Liver (tissue), 8 donors: ENCODE measurements at regions not wholly inside any gene's neighbourhood (a gene's known extent, or its start where the extent isn't known, plus 50 kb on each side); places are given as distances from the start of the nearest gene placed in this dataset.
A peak's percentile ranks its signal among the peaks of the same experiment; 100 is the strongest.

Experiments used
- DNase-seq: peaks from one replicate; pipeline ENCODE4 v3.0.0-alpha.2; 2017; ENCODE audit warnings: low spot score
- H3K27ac ChIP-seq, 2 donors: one replicate each; pipeline ENCODE4 v1.7.0; 2013; ENCODE audit warnings: inconsistent platforms in 2 of 2, low read length in 2 of 2, control low read depth in 1 of 2, low read depth in 1 of 2, mild to moderate bottlenecking in 1 of 2
- H3K27me3 ChIP-seq, 4 donors: one replicate each; pipeline versions ENCODE4 v1.6.1 to v1.7.0; 2013; ENCODE audit warnings: low read length in 3 of 4, inconsistent platforms in 1 of 4, mild to moderate bottlenecking in 1 of 4, moderate library complexity in 1 of 4; ENCODE audit not compliant: control insufficient read depth in 4 of 4, insufficient read depth in 4 of 4
- H3K36me3 ChIP-seq, 4 donors: one replicate each; pipeline versions ENCODE4 v1.6.1 to v1.7.0; 2013; ENCODE audit warnings: low read length in 3 of 4, mild to moderate bottlenecking in 3 of 4, low read depth in 1 of 4, moderate library complexity in 1 of 4; ENCODE audit not compliant: control insufficient read depth in 4 of 4, insufficient read depth in 3 of 4
- H3K4me1 ChIP-seq, 4 donors: one replicate each; pipeline versions ENCODE4 v1.6.1 to v1.7.0; 2013; ENCODE audit warnings: low read length in 3 of 4, mild to moderate bottlenecking in 3 of 4, moderate library complexity in 1 of 4; ENCODE audit not compliant: control insufficient read depth in 4 of 4, insufficient read depth in 4 of 4
- H3K4me3 ChIP-seq, 3 donors: one replicate each; pipeline versions ENCODE4 v1.6.1 to v1.7.0; 2013; ENCODE audit warnings: low read length in 3 of 3, control low read depth in 1 of 3, low read depth in 1 of 3, mild to moderate bottlenecking in 1 of 3
- H3K9ac ChIP-seq, 2 donors: one replicate each; pipeline ENCODE4 v1.7.0; 2013; ENCODE audit warnings: low read length in 2 of 2, mild to moderate bottlenecking in 2 of 2, moderate library complexity in 2 of 2, control low read depth in 1 of 2, low read depth in 1 of 2
- H3K9me3 ChIP-seq, 4 donors: one replicate each; pipeline versions ENCODE4 v1.6.1 to v1.7.0; 2013; ENCODE audit warnings: low read length in 3 of 4; ENCODE audit not compliant: control insufficient read depth in 4 of 4
- EGR1 ChIP-seq, 2 donors: IDR thresholded peaks; 2 replicates each; pipeline ENCODE4 v1.6.1; 2016 to 2018; ENCODE audit warnings: antibody characterized with exemption in 2 of 2, low read depth in 2 of 2
- FOXA1 ChIP-seq: IDR thresholded peaks from 2 replicates; pipeline ENCODE4 v1.6.1; 2016; ENCODE audit warnings: antibody characterized with exemption
- JUND ChIP-seq, 2 donors: IDR thresholded peaks; 2 replicates each; pipeline ENCODE4 v1.6.1; 2016; ENCODE audit warnings: antibody characterized with exemption in 2 of 2
- NR2F2 ChIP-seq: IDR thresholded peaks from 2 replicates; pipeline ENCODE4 v1.6.1; 2016; ENCODE audit warnings: antibody characterized with exemption
- TAF1 ChIP-seq: conservative IDR thresholded peaks from 2 replicates; pipeline ENCODE4 v1.6.1; 2016; ENCODE audit warnings: antibody characterized with exemption, mild to moderate bottlenecking
- WGBS: extraction: QIAGEN DNeasy Blood & Tissue Kit; methylation state at CpG from one replicate; pipeline ENCODE4 v1.1.7; 2013; 5-methylcytosine and 5-hydroxymethylcytosine counted together
- TF ChIP-seq, protein P1 (sequence below): IDR thresholded peaks from 2 replicates; pipeline ENCODE4 v1.6.1; 2016; ENCODE audit warnings: antibody characterized with exemption, mild to moderate bottlenecking
- TF ChIP-seq, protein P2 (sequence below): IDR thresholded peaks from 2 replicates; pipeline ENCODE4 v1.6.1; 2016; ENCODE audit warnings: antibody characterized with exemption
- TF ChIP-seq, protein P3 (sequence below): fragments of 150-350 bp; IDR thresholded peaks from 2 replicates; pipeline ENCODE4 v1.5.1; 2017; ENCODE audit warnings: improper control_type of control experiment, low read depth, low read length; ENCODE audit not compliant: missing input control
- donor health status: healthy.
- donor health status: healthy.
- donor health status: healthy.
- donor health status: healthy.
- donor health status: healthy.

DNA sequence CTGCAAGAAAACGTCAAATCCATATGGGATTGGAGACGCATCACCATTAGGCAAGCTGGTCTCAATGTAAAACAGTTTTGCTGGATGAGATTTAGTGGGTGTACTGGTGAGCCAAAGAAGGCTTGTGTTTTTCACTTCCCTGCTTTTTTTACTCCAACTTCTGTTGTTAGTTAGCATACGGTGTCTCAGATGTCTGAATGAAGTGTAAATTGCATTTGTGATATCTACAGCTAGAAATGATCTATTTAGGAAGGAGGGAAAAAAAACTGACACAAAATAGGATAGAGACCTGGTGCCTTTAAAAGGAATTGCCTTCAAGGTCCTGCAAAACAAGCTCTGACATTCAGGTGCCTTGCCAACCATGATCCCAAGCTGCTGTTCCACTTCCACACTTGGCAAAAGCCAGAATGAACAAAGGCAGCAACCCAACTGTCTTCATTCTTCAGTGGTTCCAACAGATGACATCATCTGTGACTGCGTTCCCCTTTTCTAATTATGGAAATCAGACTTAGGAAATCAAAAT is 104.2 kb upstream of the RAI14 start:
- 87% methylated on average over 4 of the region's 4 CpGs for WGBS
- H3K27me3 ChIP-seq: no peaks in the 10 kb centered on the region
- no peak for DNase-seq
- no peaks in the 10 kb centered on the region for H3K36me3 ChIP-seq
- H3K27ac ChIP-seq: no peak overlapping the region
- H3K9me3 ChIP-seq: peaks cover 2 to 8% (median 4%) of the 10 kb centered on the region in 4 donors
- H3K9ac ChIP-seq: no peak overlapping the region
- TF ChIP-seq EGR1 (IDR thresholded peaks at IDR 0.05; ENCODE audit: low read depth in 2 of 2): no peak
- TF ChIP-seq TAF1: no peak
- no peak for TF ChIP-seq FOXA1
- TF ChIP-seq NR2F2: no peak
- H3K4me1 ChIP-seq: peaks cover 0 to 25% (median 13%) of the 10 kb centered on the region in 4 donors
- no peak overlapping the region for H3K4me3 ChIP-seq

DNA sequence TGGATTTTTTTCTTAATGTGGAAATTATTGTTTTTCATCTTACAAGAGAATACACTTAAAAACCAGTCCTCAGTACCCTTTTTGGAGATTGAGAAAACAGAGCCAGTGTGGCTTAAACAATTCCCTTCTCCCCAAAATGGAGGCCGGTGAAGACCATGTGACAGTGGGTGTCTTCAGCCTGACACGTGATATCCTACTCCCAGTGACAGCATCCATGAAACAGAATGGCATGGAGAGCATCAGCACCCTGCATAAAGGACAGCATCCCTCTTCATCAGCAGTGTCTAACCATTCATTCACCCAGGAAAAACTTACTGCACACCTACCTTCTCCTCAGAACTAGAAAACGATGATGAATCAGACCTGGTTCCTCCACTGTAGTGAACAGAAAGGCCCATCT is 103.4 kb upstream of the RAI14 start:
- Histone ChIP-seq H3K4me1 (peaks cover 0 to 25% (median 13%) of the 10 kb centered on the region in 4 donors), H3K4me3 (no peak overlapping the region), H3K27ac (no peak overlapping the region), H3K36me3 (no peaks in the 10 kb centered on the region), H3K9ac (no peak overlapping the region), H3K27me3 (no peaks in the 10 kb centered on the region), H3K9me3 (peaks cover 0 to under 1% (median 0%) of the 10 kb centered on the region in 4 donors)
- DNase-seq: no peak
- TF ChIP-seq, protein P1, sequence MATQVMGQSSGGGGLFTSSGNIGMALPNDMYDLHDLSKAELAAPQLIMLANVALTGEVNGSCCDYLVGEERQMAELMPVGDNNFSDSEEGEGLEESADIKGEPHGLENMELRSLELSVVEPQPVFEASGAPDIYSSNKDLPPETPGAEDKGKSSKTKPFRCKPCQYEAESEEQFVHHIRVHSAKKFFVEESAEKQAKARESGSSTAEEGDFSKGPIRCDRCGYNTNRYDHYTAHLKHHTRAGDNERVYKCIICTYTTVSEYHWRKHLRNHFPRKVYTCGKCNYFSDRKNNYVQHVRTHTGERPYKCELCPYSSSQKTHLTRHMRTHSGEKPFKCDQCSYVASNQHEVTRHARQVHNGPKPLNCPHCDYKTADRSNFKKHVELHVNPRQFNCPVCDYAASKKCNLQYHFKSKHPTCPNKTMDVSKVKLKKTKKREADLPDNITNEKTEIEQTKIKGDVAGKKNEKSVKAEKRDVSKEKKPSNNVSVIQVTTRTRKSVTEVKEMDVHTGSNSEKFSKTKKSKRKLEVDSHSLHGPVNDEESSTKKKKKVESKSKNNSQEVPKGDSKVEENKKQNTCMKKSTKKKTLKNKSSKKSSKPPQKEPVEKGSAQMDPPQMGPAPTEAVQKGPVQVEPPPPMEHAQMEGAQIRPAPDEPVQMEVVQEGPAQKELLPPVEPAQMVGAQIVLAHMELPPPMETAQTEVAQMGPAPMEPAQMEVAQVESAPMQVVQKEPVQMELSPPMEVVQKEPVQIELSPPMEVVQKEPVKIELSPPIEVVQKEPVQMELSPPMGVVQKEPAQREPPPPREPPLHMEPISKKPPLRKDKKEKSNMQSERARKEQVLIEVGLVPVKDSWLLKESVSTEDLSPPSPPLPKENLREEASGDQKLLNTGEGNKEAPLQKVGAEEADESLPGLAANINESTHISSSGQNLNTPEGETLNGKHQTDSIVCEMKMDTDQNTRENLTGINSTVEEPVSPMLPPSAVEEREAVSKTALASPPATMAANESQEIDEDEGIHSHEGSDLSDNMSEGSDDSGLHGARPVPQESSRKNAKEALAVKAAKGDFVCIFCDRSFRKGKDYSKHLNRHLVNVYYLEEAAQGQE: peak; percentile 94
- TF ChIP-seq JUND (IDR thresholded peaks at IDR 0.05): no peak
- WGBS: 94% methylated on average over 3 of the region's 3 CpGs

DNA sequence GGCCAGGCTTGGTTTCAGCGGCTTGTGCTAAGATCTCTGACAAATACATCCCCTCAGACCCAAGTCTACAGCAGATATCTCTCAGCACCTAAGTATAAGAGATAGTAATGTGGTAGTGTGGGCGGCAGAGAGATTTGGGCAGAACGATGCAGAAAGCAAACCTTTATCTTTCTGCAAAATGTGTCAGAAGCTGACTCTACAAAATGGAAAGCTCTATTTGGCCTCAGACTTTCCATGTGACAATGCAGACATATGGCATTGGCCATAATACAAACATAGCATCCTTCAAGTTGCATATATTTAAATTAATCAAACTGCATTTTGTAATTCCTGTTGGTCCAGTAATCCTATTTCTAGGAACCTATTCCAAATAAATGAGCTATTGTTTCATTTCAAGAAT is 102.5 kb upstream of the RAI14 start:
- WGBS: 91% methylated on average over 3 of the region's 3 CpGs
- Histone ChIP-seq H3K36me3 (no peaks in the 10 kb centered on the region), H3K4me3 (no peak overlapping the region), H3K9ac (no peak overlapping the region), H3K9me3 (no peaks in the 10 kb centered on the region), H3K27ac (no peak overlapping the region), H3K27me3 (no peaks in the 10 kb centered on the region), H3K4me1 (peaks cover 0 to 25% (median 13%) of the 10 kb centered on the region in 4 donors)
- TF ChIP-seq, protein P2, sequence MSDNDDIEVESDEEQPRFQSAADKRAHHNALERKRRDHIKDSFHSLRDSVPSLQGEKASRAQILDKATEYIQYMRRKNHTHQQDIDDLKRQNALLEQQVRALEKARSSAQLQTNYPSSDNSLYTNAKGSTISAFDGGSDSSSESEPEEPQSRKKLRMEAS: no peak
- TF ChIP-seq, protein P3, sequence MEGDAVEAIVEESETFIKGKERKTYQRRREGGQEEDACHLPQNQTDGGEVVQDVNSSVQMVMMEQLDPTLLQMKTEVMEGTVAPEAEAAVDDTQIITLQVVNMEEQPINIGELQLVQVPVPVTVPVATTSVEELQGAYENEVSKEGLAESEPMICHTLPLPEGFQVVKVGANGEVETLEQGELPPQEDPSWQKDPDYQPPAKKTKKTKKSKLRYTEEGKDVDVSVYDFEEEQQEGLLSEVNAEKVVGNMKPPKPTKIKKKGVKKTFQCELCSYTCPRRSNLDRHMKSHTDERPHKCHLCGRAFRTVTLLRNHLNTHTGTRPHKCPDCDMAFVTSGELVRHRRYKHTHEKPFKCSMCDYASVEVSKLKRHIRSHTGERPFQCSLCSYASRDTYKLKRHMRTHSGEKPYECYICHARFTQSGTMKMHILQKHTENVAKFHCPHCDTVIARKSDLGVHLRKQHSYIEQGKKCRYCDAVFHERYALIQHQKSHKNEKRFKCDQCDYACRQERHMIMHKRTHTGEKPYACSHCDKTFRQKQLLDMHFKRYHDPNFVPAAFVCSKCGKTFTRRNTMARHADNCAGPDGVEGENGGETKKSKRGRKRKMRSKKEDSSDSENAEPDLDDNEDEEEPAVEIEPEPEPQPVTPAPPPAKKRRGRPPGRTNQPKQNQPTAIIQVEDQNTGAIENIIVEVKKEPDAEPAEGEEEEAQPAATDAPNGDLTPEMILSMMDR: no peak
- no peak for DNase-seq
